Activated B cell treated with CpG ODN at 0.5 μM for 24 hours (primary cell): ENCODE measurements at regions not wholly inside any gene's neighbourhood (a gene's known extent, or its start where the extent isn't known, plus 50 kb on each side); places are given as distances from the start of the nearest gene placed in this dataset.

Experiments used
- ATAC-seq: fragments of 200-7000 bp; cut with Tn5 transposase; one replicate; pipeline ENCODE4 v1.10.0; 2021; ENCODE audit warnings: low read depth, mild to moderate bottlenecking, moderate library complexity
- CTCF ChIA-PET: fragments of 350-600 bp; sonication (Branson Sonifier 250); formaldehyde crosslinking; loops from one replicate; lab custom pipeline; 2021; ENCODE audit warnings: antibody characterized with exemption; lab: Charles Lee
- POLR2A ChIA-PET: fragments of 350-600 bp; sonication (Branson Sonifier 250); formaldehyde crosslinking; loops from one replicate; lab custom pipeline; 2021; ENCODE audit warnings: antibody characterized with exemption; lab: Charles Lee
- DNase-seq: peaks from one replicate; pipeline ENCODE4 v3.0.0; 2022
- H3K27ac Mint-ChIP-seq: one replicate; pipeline ENCODE4 v1.8.0; 2020; ENCODE audit warnings: mixed read lengths
- H3K27me3 Mint-ChIP-seq: one replicate; pipeline ENCODE4 v1.8.0; 2021; ENCODE audit warnings: mixed read lengths
- H3K36me3 Mint-ChIP-seq: one replicate; pipeline ENCODE4 v1.8.0; 2021; ENCODE audit warnings: low read depth, mixed read lengths
- H3K4me1 Mint-ChIP-seq: one replicate; pipeline ENCODE4 v1.8.0; 2021; ENCODE audit warnings: mixed read lengths
- H3K4me3 Mint-ChIP-seq: one replicate; pipeline ENCODE4 v1.8.0; 2020; ENCODE audit warnings: mild to moderate bottlenecking, mixed read lengths
- H3K9me3 Mint-ChIP-seq: one replicate; pipeline ENCODE4 v1.8.0; 2020; ENCODE audit warnings: mixed read lengths
- CTCF ChIP-seq: fragments of 200-600 bp; IDR thresholded peaks from one replicate; pipeline ENCODE4 v1.8.0; 2022; ENCODE audit warnings: antibody characterized with exemption, mild to moderate bottlenecking
- intact Hi-C: fragments of 100-400 bp; cut with micrococcal nuclease; formaldehyde crosslinking; loops from one replicate; pipeline ENCODE4 v1.15.1; 2024

DNA sequence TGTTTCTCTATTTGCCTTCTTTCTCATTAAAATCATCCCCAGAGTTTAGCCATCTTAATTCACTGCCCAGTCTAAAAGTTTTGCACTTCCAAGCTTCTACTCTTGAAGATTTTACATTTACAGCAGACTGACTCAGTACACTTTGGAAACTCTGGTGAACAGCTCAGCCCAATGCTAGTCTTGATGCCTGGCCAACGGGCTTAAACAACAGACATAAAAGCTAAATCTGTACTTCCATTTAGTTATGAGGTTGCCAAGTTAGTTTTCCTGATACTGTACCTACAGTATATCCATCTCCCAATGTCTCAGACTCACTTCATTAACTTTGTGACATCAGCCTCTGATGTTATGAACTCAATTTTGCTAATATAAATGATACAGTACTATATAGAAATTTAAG, 891.8 kb upstream of the SOX9 start:
- CTCF ChIA-PET, result no interaction called here
- no peak overlapping the region for H3K27ac Mint-ChIP-seq
- TF ChIP-seq CTCF, result no peak
- no peak overlapping the region for H3K4me3 Mint-ChIP-seq
- POLR2A ChIA-PET, result no interaction called here
- H3K36me3 Mint-ChIP-seq, result no peaks in the 10 kb centered on the region
- no peaks in the 10 kb centered on the region for H3K27me3 Mint-ChIP-seq
- intact Hi-C loops, result no loop called here
- no peaks in the 10 kb centered on the region for H3K4me1 Mint-ChIP-seq
- H3K9me3 Mint-ChIP-seq, result peaks cover 5% of the 10 kb centered on the region
- ATAC-seq (no peak), DNase-seq (no peak)

DNA sequence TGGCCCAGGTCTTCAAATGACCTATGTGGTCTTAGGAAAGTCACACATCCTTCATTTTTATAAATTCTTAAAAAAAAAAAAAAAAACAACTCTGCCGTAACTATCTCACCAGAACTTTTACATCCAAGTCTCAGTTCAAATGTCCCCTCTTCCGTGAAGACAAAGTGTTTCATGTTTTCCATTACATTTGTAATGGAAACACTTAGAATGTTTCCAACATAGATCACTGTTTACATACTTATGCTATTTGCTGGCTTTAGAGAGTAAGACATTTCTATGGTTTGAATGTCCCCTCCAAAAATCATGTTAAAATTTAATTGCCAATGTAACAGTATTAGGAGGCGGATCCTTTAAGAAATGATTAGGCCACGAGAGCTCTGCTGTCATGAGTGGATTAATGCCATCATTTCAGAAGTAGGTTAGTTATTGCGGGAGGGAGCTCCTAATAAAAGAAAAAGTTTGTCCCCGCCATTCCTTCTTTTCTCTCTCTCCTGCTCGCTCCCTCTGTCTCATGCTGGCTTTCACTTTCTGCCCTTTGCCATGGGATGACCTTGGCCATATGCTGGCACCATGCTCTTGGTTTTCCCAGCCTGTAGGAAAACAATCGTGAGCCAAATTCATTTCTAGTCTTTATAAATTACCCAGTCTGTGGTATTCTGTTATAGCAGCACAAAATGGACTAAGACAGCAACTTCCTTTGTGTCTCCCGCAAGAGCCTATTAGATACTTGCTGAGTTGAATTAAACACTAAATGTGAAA, 887.8 kb upstream of the SOX9 start:
- Mint-ChIP-seq H3K4me1 (no peaks in the 10 kb centered on the region), H3K9me3 (peaks cover 5% of the 10 kb centered on the region), H3K4me3 (no peak overlapping the region), H3K36me3 (no peaks in the 10 kb centered on the region), H3K27me3 (no peaks in the 10 kb centered on the region), H3K27ac (no peak overlapping the region)
- DNase-seq, result no peak
- no peak for ATAC-seq
- intact Hi-C loops, result no loop called here
- no peak for TF ChIP-seq CTCF
- ChIA-PET CTCF (no interaction called here), POLR2A (no interaction called here)

- no peaks in the 10 kb centered on the region for H3K36me3 Mint-ChIP-seq
- ChIA-PET CTCF (no interaction called here), POLR2A (no interaction called here)
- H3K4me3 Mint-ChIP-seq, result no peak overlapping the region
- no peak overlapping the region for H3K27ac Mint-ChIP-seq
- intact Hi-C loops, result no loop called here
- no peaks in the 10 kb centered on the region for H3K4me1 Mint-ChIP-seq
- ATAC-seq (no peak), DNase-seq (no peak)
- no peak for TF ChIP-seq CTCF
- peaks cover 5% of the 10 kb centered on the region for H3K9me3 Mint-ChIP-seq
- no peaks in the 10 kb centered on the region for H3K27me3 Mint-ChIP-seq
Measured at GRCh38 chr17:71234349-71234748, 886.5 kb upstream of the SOX9 start.

GRCh38 chr17:71237903-71238538, 882.8 kb upstream of the SOX9 start:
- CTCF ChIA-PET, result no interaction called here
- intact Hi-C loops, result no loop called here
- Mint-ChIP-seq H3K27ac (no peak overlapping the region), H3K36me3 (no peaks in the 10 kb centered on the region), H3K4me3 (no peak overlapping the region), H3K27me3 (no peaks in the 10 kb centered on the region), H3K9me3 (no peaks in the 10 kb centered on the region), H3K4me1 (no peaks in the 10 kb centered on the region)
- DNase-seq, result no peak
- no peak for TF ChIP-seq CTCF
- no peak for ATAC-seq
- POLR2A ChIA-PET, result no interaction called here

DNA sequence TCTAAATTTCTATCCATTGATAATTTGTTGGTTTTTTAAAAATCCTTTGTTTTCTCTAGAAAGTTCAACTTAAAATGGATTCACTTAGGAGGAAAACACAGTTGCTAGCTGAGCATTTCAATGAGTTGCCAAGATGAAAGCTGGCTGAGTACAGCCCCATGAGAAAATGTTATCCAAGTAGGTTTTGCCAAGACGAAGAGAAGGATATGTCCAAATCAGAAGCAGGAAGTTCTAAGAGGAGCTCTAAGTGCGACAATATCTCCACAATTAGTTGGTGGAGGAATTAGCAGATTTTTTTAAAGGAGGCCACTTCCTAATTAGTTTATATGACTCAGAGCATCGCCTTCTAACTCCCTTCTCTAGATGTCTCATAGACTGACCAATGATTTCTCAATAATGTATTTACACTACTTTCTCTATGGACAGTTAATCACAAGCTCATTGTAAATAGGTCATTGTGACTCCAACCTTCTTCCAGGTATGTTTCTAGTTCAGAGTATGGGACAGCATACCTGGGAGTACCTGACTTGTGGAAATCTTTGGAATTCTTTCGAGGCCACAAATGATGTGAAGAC, 873.3 kb upstream of the SOX9 start:
- H3K36me3 Mint-ChIP-seq, result no peaks in the 10 kb centered on the region
- ChIA-PET CTCF (no interaction called here), POLR2A (no interaction called here)
- H3K4me1 Mint-ChIP-seq, result no peaks in the 10 kb centered on the region
- no peak for DNase-seq
- no peak overlapping the region for H3K4me3 Mint-ChIP-seq
- H3K27me3 Mint-ChIP-seq, result no peaks in the 10 kb centered on the region
- no peak for TF ChIP-seq CTCF
- intact Hi-C loops, result no loop called here
- ATAC-seq, result no peak
- H3K9me3 Mint-ChIP-seq, result peaks cover 3% of the 10 kb centered on the region
- H3K27ac Mint-ChIP-seq, result no peak overlapping the region
